IPS-18a (cell line): ENCODE measurements at regions not wholly inside any gene's neighbourhood (a gene's known extent, or its start where the extent isn't known, plus 50 kb on each side); places are given as distances from the start of the nearest gene placed in this dataset.
"Not testable (repeated sequence)": the region's sequence is repeated elsewhere in the genome, so short reads cannot be mapped to it uniquely, and the experiment has no call there.

Experiments used
- H3K27ac ChIP-seq: one replicate; pipeline ENCODE4 v1.5.1; 2013; ENCODE audit warnings: low read length
- H3K27me3 ChIP-seq: one replicate; pipeline ENCODE4 v1.6.1; 2013; ENCODE audit warnings: mild to moderate bottlenecking, low read length; ENCODE audit not compliant: control insufficient read depth, insufficient read depth
- H3K36me3 ChIP-seq: one replicate; pipeline ENCODE4 v1.6.1; 2013; ENCODE audit warnings: low read depth, low read length; ENCODE audit not compliant: control insufficient read depth
- H3K4me1 ChIP-seq: one replicate; pipeline ENCODE4 v1.6.1; 2013; ENCODE audit warnings: low read depth, low read length; ENCODE audit not compliant: control insufficient read depth
- H3K4me3 ChIP-seq: one replicate; pipeline ENCODE4 v1.5.1; 2013; ENCODE audit warnings: low read length
- H3K9ac ChIP-seq: one replicate; pipeline ENCODE4 v1.6.1; 2013; ENCODE audit warnings: mild to moderate bottlenecking, low read length, moderate library complexity
- H3K9me3 ChIP-seq: one replicate; pipeline ENCODE4 v1.6.1; 2013; ENCODE audit warnings: low read depth, low read length; ENCODE audit not compliant: control insufficient read depth

DNA sequence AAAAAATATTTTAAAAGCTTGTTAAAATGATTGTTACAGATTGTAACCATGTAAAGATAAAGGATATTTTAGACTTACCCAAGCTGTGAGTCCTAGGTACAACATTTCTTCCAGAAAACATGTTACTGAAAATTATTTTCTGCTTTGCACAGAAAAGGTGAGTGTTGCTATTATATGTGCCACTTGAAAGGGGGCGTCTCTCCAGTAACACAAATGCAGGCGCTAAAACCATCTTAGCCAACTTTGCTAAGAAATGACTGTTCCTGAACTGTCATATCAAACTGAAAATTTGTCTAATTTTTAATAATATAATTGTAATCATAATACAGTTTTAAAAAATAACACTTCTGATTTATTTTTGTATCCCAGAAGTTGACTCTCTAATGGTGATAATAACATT lies 75.6 kb upstream of the KRAS start:
- no peak overlapping the region for H3K27ac ChIP-seq
- H3K4me3 ChIP-seq, result no peak overlapping the region
- no peaks in the 10 kb centered on the region for H3K4me1 ChIP-seq
- no peak overlapping the region for H3K9ac ChIP-seq
- no peaks in the 10 kb centered on the region for H3K36me3 ChIP-seq
- H3K9me3 ChIP-seq, result no peaks in the 10 kb centered on the region
- H3K27me3 ChIP-seq, result no peaks in the 10 kb centered on the region

DNA sequence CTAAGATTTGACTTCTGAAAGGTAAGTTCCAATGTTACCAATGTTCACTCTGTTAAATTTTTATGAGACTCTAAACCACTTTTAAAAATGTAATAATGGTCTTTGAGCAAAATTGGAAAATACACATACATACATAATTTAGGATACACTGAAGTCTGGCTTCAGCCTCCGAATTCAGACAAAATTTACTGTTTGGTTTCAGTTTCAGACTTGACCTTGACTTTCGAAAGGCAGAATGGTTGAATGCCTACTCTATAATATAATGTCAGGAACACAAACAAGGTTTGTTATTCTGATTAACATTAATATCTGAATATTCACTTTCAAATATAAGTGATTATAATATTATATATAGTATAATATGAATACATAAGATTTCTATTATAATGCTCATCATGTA lies 74.1 kb upstream of the KRAS start:
- Histone ChIP-seq H3K4me3 (no peak overlapping the region), H3K9ac (no peak overlapping the region), H3K36me3 (no peaks in the 10 kb centered on the region), H3K27ac (no peak overlapping the region), H3K27me3 (no peaks in the 10 kb centered on the region), H3K4me1 (no peaks in the 10 kb centered on the region), H3K9me3 (no peaks in the 10 kb centered on the region)

DNA sequence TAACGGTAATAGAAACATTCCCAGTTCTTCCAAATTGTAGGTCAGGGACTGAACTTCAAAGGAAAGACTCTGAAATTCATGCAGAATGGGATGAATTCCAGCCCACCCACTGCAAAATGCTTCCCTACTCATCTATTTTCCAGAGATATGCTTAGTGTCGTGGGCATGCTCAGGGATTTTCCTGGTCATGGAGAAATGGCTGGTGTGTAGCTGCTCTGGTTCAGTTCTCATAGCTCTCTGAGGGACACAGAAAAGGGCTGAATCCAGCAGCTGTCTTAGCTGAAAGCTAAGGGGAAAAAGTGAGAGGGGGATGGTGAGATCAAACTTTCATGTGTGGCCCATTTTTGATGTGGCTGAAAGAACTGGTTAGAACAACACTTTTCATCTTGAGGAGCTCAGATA lies 72.9 kb upstream of the KRAS start:
- H3K4me3 ChIP-seq, result no peak overlapping the region
- no peak overlapping the region for H3K9ac ChIP-seq
- no peaks in the 10 kb centered on the region for H3K9me3 ChIP-seq
- no peaks in the 10 kb centered on the region for H3K36me3 ChIP-seq
- H3K4me1 ChIP-seq, result no peaks in the 10 kb centered on the region
- no peak overlapping the region for H3K27ac ChIP-seq
- no peaks in the 10 kb centered on the region for H3K27me3 ChIP-seq

DNA sequence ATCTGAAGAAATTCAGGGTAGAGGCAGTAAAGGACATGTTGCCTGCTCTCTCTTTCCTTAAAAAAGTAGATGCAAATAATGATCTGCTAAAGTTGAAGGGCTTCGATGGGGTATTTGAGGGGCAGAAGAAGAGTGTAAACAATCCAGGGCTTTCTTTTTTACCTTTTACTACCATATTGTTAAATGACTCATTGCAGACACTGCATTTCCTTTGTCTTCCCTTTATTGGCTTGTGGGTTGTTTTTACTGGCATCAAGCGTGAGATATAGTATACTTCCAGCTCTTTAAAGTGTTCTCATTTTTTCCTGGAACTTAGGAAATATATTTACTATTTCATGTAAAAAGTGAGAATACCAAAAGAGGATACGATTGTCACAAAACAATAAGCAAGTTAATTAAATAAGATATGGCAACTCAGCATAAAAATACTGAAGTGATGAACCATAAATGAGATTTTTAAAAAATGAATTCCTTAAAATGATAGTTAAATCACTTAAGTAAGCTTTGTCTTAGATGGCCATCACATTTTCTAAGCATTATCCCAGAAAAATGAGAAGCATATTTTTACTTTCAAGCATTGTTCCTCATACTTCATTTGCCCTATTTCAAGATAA lies 72.3 kb upstream of the KRAS start:
- Histone ChIP-seq H3K9ac (no peak overlapping the region), H3K27ac (no peak overlapping the region), H3K4me3 (no peak overlapping the region), H3K27me3 (no peaks in the 10 kb centered on the region), H3K4me1 (no peaks in the 10 kb centered on the region), H3K36me3 (no peaks in the 10 kb centered on the region), H3K9me3 (no peaks in the 10 kb centered on the region)

DNA sequence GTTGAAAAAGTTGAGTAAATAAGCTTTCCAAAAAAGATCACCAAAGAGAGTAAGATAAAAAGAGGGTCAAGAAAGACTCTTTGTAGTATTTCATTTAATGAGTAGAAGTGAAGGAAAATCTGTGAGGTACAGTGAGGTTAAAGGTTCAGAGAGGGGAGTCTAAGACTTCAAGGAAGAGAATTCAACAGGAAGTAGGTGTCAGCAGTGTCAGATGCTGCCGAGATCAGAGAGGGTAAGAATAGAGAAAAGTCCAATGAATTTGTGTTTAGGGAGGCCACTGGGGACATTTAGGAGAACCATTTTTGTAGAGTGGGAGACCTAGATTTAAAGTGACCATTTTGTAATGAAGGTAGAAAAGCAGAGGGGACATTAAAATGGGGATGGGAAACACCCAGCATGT lies 71.6 kb upstream of the KRAS start:
- Histone ChIP-seq H3K36me3 (no peaks in the 10 kb centered on the region), H3K27ac (no peak overlapping the region), H3K9ac (no peak overlapping the region), H3K27me3 (no peaks in the 10 kb centered on the region), H3K4me1 (no peaks in the 10 kb centered on the region), H3K9me3 (no peaks in the 10 kb centered on the region), H3K4me3 (no peak overlapping the region)

DNA sequence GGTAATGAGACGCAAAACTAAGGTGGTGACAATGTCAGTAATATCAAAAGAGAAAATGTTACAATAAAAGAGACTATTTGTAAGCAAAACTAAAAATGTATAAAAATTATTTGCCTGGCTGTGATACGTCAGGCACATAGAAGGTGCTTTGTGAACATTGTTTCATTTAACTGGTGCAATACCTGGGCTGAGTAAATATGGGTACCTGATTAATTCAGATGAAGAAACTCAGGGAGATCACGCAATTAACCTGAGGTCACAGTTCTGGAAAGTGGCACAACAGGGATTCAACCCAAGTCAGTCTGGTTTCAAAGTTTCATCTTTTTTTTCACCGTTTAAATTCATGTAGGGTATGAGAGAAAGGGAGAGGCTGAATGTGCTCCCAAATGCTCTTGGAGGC lies 71.0 kb upstream of the KRAS start:
- H3K4me1 ChIP-seq, result no peaks in the 10 kb centered on the region

DNA sequence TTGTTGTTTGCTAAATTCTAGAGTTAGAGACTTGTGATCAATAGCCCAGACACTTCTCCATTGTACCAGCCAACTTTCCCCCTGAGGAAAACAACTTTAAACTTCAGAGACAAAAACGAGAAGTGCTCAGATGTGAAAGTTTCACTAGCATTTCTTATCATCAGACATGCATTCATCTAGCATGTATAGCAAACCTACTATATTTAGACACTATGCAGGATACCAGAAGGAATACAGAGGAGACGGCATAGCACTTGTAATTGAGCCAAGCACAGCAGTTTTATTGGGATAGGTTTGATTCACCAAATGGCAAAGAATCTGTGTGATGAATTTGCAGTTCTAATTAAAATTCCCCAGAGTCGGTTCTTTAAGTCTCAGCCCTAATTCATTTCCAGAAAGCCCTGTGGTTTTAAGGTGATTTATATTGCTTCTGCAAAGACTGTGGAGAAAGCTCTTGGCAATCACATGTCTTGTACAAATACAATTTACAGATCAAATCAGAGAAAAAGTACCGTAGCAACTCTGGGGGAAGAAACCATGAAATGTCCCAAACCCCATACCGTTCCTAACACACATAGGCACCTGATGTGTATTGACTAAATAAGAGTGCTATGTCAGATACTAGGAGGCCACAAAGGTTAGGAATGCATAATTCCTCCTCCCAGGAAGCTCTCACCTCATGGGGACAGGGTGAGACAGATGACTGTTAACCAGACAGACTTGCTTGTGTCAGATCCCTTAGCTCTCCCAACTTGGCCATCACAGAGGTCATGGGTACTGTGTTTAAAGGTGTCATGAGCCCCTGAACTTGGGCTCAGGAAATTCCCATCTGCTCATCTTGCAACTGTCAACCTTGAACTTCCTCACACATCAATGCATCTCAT lies 69.6 kb upstream of the KRAS start:
- Histone ChIP-seq H3K9ac (no peak overlapping the region), H3K27ac (no peak overlapping the region), H3K4me1 (no peaks in the 10 kb centered on the region), H3K27me3 (no peaks in the 10 kb centered on the region), H3K4me3 (no peak overlapping the region), H3K9me3 (no peaks in the 10 kb centered on the region), H3K36me3 (no peaks in the 10 kb centered on the region)

More for the DNA sequence above, 71.0 kb upstream of the KRAS start:
- Histone ChIP-seq H3K4me3 (no peak overlapping the region), H3K9me3 (no peaks in the 10 kb centered on the region), H3K36me3 (no peaks in the 10 kb centered on the region), H3K9ac (no peak overlapping the region), H3K27me3 (no peaks in the 10 kb centered on the region), H3K27ac (no peak overlapping the region)

DNA sequence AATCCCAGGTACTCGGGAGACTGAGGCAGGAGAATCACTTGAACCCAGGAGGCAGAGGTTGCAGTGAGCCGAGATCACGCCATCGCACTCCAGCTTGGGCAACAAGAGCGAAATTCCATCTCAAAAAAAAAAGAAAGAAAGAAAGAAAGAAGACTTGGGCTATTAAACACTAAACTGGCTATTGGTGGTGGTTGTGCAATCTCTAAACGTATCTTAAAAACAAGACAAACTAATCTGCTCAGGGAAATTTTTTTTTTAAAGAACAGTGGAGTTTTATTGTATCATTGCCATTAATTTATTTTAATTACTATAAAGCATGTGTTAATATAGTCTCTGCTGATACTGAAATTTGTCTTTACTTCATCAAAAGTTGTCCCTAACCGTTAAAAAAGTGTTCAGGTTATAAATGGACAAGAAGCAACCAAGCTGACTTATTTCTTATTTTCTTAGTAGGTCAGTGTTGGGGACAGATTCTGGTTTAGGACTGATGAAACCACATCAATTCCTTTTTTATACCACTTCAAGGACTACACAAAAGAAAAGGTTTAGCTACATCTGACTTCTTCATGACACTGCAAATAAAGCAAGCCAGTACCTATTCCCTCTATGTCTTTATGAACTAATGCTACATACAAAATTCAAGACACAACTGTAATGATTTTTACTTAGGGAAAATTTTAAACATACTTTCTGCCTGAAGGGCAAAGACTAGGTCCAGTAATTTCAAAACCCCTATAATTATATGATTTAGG lies 68.7 kb upstream of the KRAS start:
- Histone ChIP-seq H3K4me3 (no peak overlapping the region), H3K9ac (no peak overlapping the region), H3K27ac (no peak overlapping the region), H3K27me3 (no peaks in the 10 kb centered on the region), H3K4me1 (no peaks in the 10 kb centered on the region), H3K9me3 (no peaks in the 10 kb centered on the region), H3K36me3 (no peaks in the 10 kb centered on the region)

DNA sequence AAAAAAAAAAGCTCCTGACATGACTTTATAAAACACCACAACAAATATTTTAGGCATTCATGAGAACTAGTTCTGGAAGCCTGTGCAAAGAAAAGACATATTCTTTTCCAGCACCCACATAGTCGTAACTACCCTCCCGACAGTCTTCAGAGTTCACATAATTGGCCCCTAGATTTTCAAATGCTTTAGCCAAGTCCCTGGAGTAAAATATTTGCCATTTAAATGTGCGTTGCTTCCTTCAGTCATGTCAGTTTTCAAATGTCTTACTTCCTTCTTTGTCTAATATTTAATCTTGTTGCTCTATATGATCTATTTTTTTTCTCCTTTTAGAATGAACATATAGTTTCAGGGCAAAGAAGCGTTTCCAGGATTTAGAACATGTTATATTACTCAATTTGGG lies 66.8 kb upstream of the KRAS start:
- Histone ChIP-seq H3K27ac (no peak overlapping the region), H3K9ac (no peak overlapping the region)

DNA sequence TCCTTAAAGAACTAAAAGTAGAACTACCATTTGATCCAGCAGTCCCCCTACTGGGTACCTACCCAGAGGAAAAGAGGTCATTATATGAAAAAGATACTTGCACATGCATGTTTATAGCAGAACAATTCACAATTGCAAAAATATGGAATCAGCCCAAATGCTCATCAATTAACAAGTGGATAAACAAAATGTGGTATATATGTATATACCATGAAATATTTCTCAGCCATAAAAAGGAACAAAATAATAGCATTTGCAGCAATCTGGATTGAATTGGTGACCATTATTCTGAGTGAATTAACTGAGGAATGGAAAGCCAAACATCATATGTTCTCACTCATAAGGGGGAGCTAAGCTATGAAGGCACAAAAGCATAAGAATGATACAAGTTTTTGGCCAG lies 64.7 kb upstream of the KRAS start:
- Histone ChIP-seq H3K4me3 (no peak overlapping the region), H3K9me3 (no peaks in the 10 kb centered on the region), H3K36me3 (no peaks in the 10 kb centered on the region), H3K4me1 (no peaks in the 10 kb centered on the region), H3K9ac (no peak overlapping the region), H3K27me3 (no peaks in the 10 kb centered on the region), H3K27ac (no peak overlapping the region)

More for the DNA sequence above, 66.8 kb upstream of the KRAS start:
- Histone ChIP-seq H3K4me1 (no peaks in the 10 kb centered on the region), H3K9me3 (no peaks in the 10 kb centered on the region), H3K36me3 (no peaks in the 10 kb centered on the region), H3K27me3 (no peaks in the 10 kb centered on the region), H3K4me3 (no peak overlapping the region)

DNA sequence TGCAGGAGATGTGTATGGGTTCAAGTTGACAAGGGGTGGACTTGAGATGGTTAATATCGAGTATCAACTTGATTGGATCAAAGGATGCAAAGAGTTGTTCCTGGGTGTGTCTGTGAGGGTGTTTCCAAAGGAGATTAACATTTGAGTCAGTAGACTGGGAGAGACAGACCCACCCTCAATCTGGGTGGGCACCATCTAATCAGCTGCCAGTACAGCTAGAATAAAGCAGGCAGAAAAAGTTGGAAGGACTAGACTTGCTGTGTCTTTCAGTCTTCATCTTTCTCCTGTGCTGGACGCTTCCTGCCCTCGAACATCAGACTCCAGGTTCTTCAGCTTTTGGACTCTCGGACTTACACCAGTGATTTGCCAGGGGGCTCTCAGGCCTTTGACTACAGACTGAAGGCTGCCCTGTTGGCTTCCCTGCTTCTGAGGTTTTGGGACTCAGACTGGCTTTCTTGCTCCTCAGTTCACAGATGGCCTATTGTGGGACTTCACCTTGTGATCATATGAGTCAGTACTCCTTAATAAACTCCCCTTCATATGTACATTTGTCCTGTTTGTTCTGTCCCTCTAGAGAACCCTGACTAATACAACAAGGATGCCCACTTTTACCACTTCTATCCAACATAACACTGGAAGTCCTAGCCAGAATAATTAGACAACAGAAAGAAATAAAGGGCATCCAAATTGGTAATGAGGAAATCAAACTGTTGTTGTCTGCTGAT lies 62.7 kb upstream of the KRAS start:
- H3K9me3 ChIP-seq, H3K4me3 ChIP-seq, H3K27me3 ChIP-seq, H3K4me1 ChIP-seq, H3K9ac ChIP-seq, H3K27ac ChIP-seq, H3K36me3 ChIP-seq: not testable (repeated sequence)
